WI38 (cell line): ENCODE measurements at regions not wholly inside any gene's neighbourhood (a gene's known extent, or its start where the extent isn't known, plus 50 kb on each side); places are given as distances from the start of the nearest gene placed in this dataset.

Experiments
- H3K4me3 ChIP-seq: 2 replicates; pipeline ENCODE4 v1.5.1; 2011; ENCODE audit warnings: low read depth, mild to moderate bottlenecking, control low read depth, low read length
- CTCF ChIP-seq: IDR thresholded peaks from 2 replicates; pipeline ENCODE4 v1.5.1; 2012; ENCODE audit warnings: low read depth, mild to moderate bottlenecking, control low read depth, low read length

- H3K4me3 ChIP-seq = no peak overlapping the region
- no peak for TF ChIP-seq CTCF
Measured at GRCh38 chr11:82174610-82175009, 559.1 kb downstream of the FAM181B start.

GRCh38 chr11:82146789-82147188, 586.9 kb downstream of the FAM181B start:
- TF ChIP-seq CTCF = no peak
- no peak overlapping the region for H3K4me3 ChIP-seq

GRCh38 chr11:82118946-82119345, 614.7 kb downstream of the FAM181B start:
- no peak for TF ChIP-seq CTCF
- no peak overlapping the region for H3K4me3 ChIP-seq

- H3K4me3 ChIP-seq = no peak overlapping the region
- TF ChIP-seq CTCF = no peak
Measured at GRCh38 chr11:82117362-82117761, 616.3 kb downstream of the FAM181B start.

GRCh38 chr11:82105331-82105998, 628.2 kb downstream of the FAM181B start:
- no peak for TF ChIP-seq CTCF

GRCh38 chr11:82092904-82093303, 640.8 kb downstream of the FAM181B start:
- H3K4me3 ChIP-seq = no peak overlapping the region
- TF ChIP-seq CTCF = no peak

More at GRCh38 chr11:82105331-82105998, 628.2 kb downstream of the FAM181B start:
- H3K4me3 ChIP-seq = no peak overlapping the region

- no peak overlapping the region for H3K4me3 ChIP-seq
- TF ChIP-seq CTCF = no peak
Measured at GRCh38 chr11:82089426-82089825, 644.2 kb downstream of the FAM181B start.
